Caco-2 (cell line): ENCODE measurements at regions not wholly inside any gene's neighbourhood (a gene's known extent, or its start where the extent isn't known, plus 50 kb on each side); places are given as distances from the start of the nearest gene placed in this dataset.

ENCODE experiments used
- BruUV-seq: library from RNA; stranded (reverse); fragments of 400-500 nt; replicated peaks from 2 replicates; lab custom pipeline; 2021; lab: Mats Ljungman, UMichigan
- CTCF ChIA-PET: fragments of 300-600 bp; sonication (Branson Sonifier 250); formaldehyde crosslinking; loops from one replicate; lab custom pipeline; 2022; ENCODE audit warnings: antibody characterized with exemption; lab: Charles Lee
- POLR2A ChIA-PET: fragments of 300-600 bp; sonication (Branson Sonifier 250); formaldehyde crosslinking; loops from one replicate; lab custom pipeline; 2022; ENCODE audit warnings: antibody characterized with exemption; lab: Charles Lee
- DNase-seq, 2 experiments: peaks; one replicate each; pipeline versions ENCODE4 v3.0.0 to v3.0.0-alpha.2; 2020 to 2022
- H3K27me3 ChIP-seq: replicated peaks from 2 replicates; pipeline ENCODE4 v1.6.0; 2011; ENCODE audit warnings: low read length; ENCODE audit not compliant: control insufficient read depth, insufficient read depth
- H3K36me3 ChIP-seq: 2 replicates; pipeline ENCODE4 v1.5.1; 2011; ENCODE audit warnings: low read length; ENCODE audit not compliant: control insufficient read depth, insufficient read depth
- H3K4me1 ChIP-seq: fragments of 250-450 bp; sonication (Bioruptor Pico); 2 replicates; pipeline ENCODE4 v1.5.1; 2020; ENCODE audit warnings: mild to moderate bottlenecking
- H3K4me3 ChIP-seq: 2 replicates; pipeline ENCODE4 v1.5.1; 2011; ENCODE audit warnings: low read depth, mild to moderate bottlenecking, control low read depth, low read length
- H3K9me3 ChIP-seq: fragments of 250-450 bp; sonication (Bioruptor Pico); 2 replicates; pipeline ENCODE4 v1.5.1; 2020; ENCODE audit warnings: mild to moderate bottlenecking, moderate library complexity
- H3K27ac Mint-ChIP-seq: one replicate; pipeline ENCODE4 v1.8.0; 2022; ENCODE audit warnings: mixed read lengths; ENCODE audit not compliant: unreplicated experiment
- H3K27me3 Mint-ChIP-seq: one replicate; pipeline ENCODE4 v1.8.0; 2022; ENCODE audit warnings: mixed read lengths; ENCODE audit not compliant: insufficient read depth, unreplicated experiment
- H3K36me3 Mint-ChIP-seq: one replicate; pipeline ENCODE4 v1.8.0; 2022; ENCODE audit warnings: mild to moderate bottlenecking, mixed read lengths; ENCODE audit not compliant: insufficient read depth, unreplicated experiment
- H3K4me1 Mint-ChIP-seq: one replicate; pipeline ENCODE4 v1.8.0; 2022; ENCODE audit warnings: low read depth, mixed read lengths; ENCODE audit not compliant: unreplicated experiment
- H3K4me3 Mint-ChIP-seq: one replicate; pipeline ENCODE4 v1.8.0; 2022; ENCODE audit warnings: mild to moderate bottlenecking, moderate library complexity, mixed read lengths; ENCODE audit not compliant: unreplicated experiment
- H3K9me3 Mint-ChIP-seq: one replicate; pipeline ENCODE4 v1.8.0; 2022; ENCODE audit warnings: mixed read lengths; ENCODE audit not compliant: unreplicated experiment
- intact Hi-C: fragments of 100-400 bp; cut with micrococcal nuclease; formaldehyde crosslinking; loops from one replicate; pipeline ENCODE4 v1.10.0; 2022; ENCODE audit not compliant: unreplicated experiment
- TF ChIP-seq, protein P1 (sequence below), 2 experiments: fragments of 200-600 bp in 1 of 2; IDR thresholded peaks; 1 replicate in 1 of 2; 2 replicates in 1 of 2; pipeline versions ENCODE4 v1.5.1 to v1.8.0; 2011 to 2022; ENCODE audit warnings: antibody characterized with exemption in 1 of 2, control low read depth in 1 of 2, inconsistent platforms in 1 of 2, low read depth in 1 of 2, low read length in 1 of 2, mild to moderate bottlenecking in 1 of 2, moderate library complexity in 1 of 2; ENCODE audit not compliant: insufficient read depth in 1 of 2, severe bottlenecking in 1 of 2, unreplicated experiment in 1 of 2

DNA sequence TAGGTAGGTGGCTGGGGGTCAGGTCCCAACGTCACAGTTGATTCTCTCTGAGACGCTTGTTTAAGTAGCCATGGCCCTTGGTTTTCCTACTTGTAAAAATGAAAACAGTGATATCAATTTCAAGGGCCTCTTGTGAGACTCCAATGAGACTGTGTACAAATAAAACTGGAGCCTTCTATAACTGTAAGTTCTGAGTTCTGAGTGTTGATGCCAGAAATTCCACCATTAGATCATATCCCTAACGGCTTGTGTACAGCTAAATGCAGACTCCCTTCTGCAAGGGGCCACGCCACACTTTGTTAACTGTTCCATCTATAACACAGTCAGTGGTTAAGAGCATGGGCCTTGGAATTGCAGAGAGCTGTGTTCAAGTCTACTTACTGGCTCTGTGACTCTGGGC, 267.3 kb downstream of the TLE3 start:
- no peak overlapping the region for H3K27ac Mint-ChIP-seq
- no peak for DNase-seq
- intact Hi-C loops, result no loop called here
- no peak overlapping the region for H3K4me3 Mint-ChIP-seq
- no peaks in the 10 kb centered on the region for H3K36me3 Mint-ChIP-seq
- Histone ChIP-seq H3K9me3 (no peaks in the 10 kb centered on the region), H3K27me3 (no peaks in the 10 kb centered on the region; the same call in 1 of the 2 replicates), H3K4me3 (no peak overlapping the region), H3K4me1 (no peaks in the 10 kb centered on the region), H3K36me3 (no peaks in the 10 kb centered on the region)
- ChIA-PET POLR2A (no interaction called here), CTCF (no interaction called here)
- peaks cover 11% of the 10 kb centered on the region for H3K27me3 Mint-ChIP-seq
- no peaks in the 10 kb centered on the region for H3K4me1 Mint-ChIP-seq
- BruUV-seq, result no TSS peak
- TF ChIP-seq, protein P1, sequence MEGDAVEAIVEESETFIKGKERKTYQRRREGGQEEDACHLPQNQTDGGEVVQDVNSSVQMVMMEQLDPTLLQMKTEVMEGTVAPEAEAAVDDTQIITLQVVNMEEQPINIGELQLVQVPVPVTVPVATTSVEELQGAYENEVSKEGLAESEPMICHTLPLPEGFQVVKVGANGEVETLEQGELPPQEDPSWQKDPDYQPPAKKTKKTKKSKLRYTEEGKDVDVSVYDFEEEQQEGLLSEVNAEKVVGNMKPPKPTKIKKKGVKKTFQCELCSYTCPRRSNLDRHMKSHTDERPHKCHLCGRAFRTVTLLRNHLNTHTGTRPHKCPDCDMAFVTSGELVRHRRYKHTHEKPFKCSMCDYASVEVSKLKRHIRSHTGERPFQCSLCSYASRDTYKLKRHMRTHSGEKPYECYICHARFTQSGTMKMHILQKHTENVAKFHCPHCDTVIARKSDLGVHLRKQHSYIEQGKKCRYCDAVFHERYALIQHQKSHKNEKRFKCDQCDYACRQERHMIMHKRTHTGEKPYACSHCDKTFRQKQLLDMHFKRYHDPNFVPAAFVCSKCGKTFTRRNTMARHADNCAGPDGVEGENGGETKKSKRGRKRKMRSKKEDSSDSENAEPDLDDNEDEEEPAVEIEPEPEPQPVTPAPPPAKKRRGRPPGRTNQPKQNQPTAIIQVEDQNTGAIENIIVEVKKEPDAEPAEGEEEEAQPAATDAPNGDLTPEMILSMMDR (IDR thresholded peaks at IDR 0.05; ENCODE audit: insufficient read depth in 1 of 2, low read depth in 1 of 2, low read length in 1 of 2, severe bottlenecking in 1 of 2, unreplicated experiment in 1 of 2), result no peak
- no peaks in the 10 kb centered on the region for H3K9me3 Mint-ChIP-seq

GRCh38 chr15:69830876-69831275, 266.8 kb downstream of the TLE3 start:
- Mint-ChIP-seq H3K9me3 (no peaks in the 10 kb centered on the region), H3K4me3 (no peak overlapping the region), H3K27me3 (peaks cover 9% of the 10 kb centered on the region), H3K36me3 (no peaks in the 10 kb centered on the region), H3K4me1 (no peaks in the 10 kb centered on the region), H3K27ac (no peak overlapping the region)
- intact Hi-C loops, result no loop called here
- no peak for DNase-seq
- no TSS peak for BruUV-seq
- TF ChIP-seq, protein P1 (IDR thresholded peaks at IDR 0.05; ENCODE audit: insufficient read depth in 1 of 2, low read depth in 1 of 2, low read length in 1 of 2, severe bottlenecking in 1 of 2, unreplicated experiment in 1 of 2), result no peak
- Histone ChIP-seq H3K4me3 (no peak overlapping the region), H3K4me1 (no peaks in the 10 kb centered on the region), H3K36me3 (no peaks in the 10 kb centered on the region), H3K9me3 (no peaks in the 10 kb centered on the region), H3K27me3 (no peaks in the 10 kb centered on the region; the same call in 1 of the 2 replicates)
- POLR2A ChIA-PET, result no interaction called here
- CTCF ChIA-PET, result no interaction called here

DNA sequence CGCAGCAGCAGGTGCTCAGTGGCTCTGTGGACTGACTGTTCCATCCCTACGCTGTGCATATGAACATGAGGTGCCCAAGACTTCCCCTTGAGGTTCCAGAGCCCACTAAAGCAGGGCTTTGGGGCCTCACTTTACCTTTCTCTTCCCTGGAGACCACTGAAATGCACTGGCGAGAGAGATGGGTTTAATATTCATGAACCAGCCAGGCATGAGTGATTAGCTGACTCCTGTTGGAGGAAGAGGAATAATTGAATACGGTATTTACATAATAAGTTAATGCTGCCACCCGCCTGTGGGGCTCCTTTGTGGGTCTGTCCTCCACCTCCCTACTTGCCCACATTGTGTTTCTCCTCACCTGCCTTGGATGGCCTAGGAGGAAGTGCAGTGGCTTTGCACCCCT, 263.4 kb downstream of the TLE3 start:
- no peaks in the 10 kb centered on the region for H3K4me1 Mint-ChIP-seq
- CTCF ChIA-PET, result no interaction called here
- Histone ChIP-seq H3K4me1 (no peaks in the 10 kb centered on the region), H3K27me3 (no peaks in the 10 kb centered on the region; the same call in 1 of the 2 replicates), H3K4me3 (no peak overlapping the region), H3K36me3 (no peaks in the 10 kb centered on the region), H3K9me3 (no peaks in the 10 kb centered on the region)
- H3K4me3 Mint-ChIP-seq, result no peak overlapping the region
- no peaks in the 10 kb centered on the region for H3K9me3 Mint-ChIP-seq
- no peak for DNase-seq
- H3K36me3 Mint-ChIP-seq, result no peaks in the 10 kb centered on the region
- intact Hi-C loops, result no loop called here
- POLR2A ChIA-PET, result no interaction called here
- BruUV-seq, result no TSS peak
- H3K27me3 Mint-ChIP-seq, result peaks cover 3% of the 10 kb centered on the region
- TF ChIP-seq, protein P1 (IDR thresholded peaks at IDR 0.05; ENCODE audit: insufficient read depth in 1 of 2, low read depth in 1 of 2, low read length in 1 of 2, severe bottlenecking in 1 of 2, unreplicated experiment in 1 of 2), result no peak
- H3K27ac Mint-ChIP-seq, result no peak overlapping the region
